ENCODE measurements at regions not wholly inside any gene's neighbourhood (a gene's known extent, or its start where the extent isn't known, plus 50 kb on each side); places are given as distances from the start of the nearest gene placed in this dataset.

DNA sequence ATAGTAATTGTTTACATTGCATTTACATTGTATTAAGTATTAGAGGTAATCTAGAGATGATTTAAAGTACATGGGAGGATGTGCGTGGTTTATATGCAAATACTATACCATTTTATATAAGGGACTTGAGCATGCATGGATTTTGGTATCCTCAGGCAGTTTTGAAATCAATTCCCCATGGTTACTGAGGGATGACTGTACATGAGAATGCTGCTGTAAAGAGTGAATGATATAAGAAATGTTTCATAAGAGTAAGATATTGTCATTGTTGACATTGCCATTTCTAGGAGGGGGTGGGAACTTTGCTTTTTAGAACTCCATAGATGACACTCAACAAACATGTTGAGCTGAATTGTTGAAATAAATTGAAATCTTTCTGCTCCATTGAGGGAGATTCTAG is 185.0 kb downstream of the SEMA6A start:
- H3K27me3 ChIP-seq (ENCODE audit: control insufficient read depth, insufficient read depth, low read length): no peaks in the 10 kb centered on the region
- H3K27ac ChIP-seq (ENCODE audit: low read depth, low read length): no peak overlapping the region
- H3K36me3 ChIP-seq (ENCODE audit: control insufficient read depth, insufficient read depth, low read length): no peaks in the 10 kb centered on the region
- H3K9ac ChIP-seq (ENCODE audit: low read length): no peak overlapping the region
- H3K4me1 ChIP-seq (ENCODE audit: control insufficient read depth, insufficient read depth, low read length): no peaks in the 10 kb centered on the region
- H3K4me3 ChIP-seq (ENCODE audit: low read length): no peak overlapping the region

DNA sequence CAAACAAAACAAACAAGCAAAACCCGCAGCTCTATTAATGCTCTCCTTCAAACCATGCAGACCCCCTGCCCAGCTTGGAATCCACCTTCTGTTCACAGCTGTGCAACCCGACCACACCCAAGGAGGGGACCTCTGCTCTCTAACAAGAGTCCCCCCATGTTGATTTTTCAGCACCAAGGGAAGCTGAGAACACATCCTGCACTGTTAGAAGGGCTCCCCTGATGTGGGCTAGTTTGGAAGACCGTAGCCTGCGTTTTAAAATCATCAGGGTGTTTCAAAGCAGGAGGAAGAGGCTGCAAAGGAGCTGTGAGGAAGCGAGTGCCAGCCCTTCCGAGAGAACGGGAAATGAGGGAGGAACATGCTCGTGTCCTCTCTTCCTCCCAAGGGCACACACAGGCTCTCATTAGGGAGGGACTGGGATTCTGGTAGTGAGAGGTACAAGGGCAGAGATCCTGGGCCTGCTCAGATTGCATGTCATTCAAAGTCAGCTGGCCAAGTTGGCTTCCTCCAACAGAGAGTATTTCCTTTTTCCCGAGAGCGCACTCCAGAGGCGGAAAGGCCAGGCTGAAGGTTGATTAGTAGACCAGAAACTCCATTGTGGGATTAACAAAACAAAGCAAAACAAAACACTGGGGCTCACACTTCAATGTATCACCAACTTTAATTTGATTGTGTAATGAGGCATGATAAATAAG is 185.9 kb downstream of the SEMA6A start:
- Histone ChIP-seq H3K9ac (ENCODE audit: low read length) (no peak overlapping the region), H3K27me3 (ENCODE audit: control insufficient read depth, insufficient read depth, low read length) (no peaks in the 10 kb centered on the region), H3K4me1 (ENCODE audit: control insufficient read depth, insufficient read depth, low read length) (no peaks in the 10 kb centered on the region), H3K36me3 (ENCODE audit: control insufficient read depth, insufficient read depth, low read length) (no peaks in the 10 kb centered on the region), H3K4me3 (ENCODE audit: low read length) (no peak overlapping the region), H3K27ac (ENCODE audit: low read depth, low read length) (no peak overlapping the region)

DNA sequence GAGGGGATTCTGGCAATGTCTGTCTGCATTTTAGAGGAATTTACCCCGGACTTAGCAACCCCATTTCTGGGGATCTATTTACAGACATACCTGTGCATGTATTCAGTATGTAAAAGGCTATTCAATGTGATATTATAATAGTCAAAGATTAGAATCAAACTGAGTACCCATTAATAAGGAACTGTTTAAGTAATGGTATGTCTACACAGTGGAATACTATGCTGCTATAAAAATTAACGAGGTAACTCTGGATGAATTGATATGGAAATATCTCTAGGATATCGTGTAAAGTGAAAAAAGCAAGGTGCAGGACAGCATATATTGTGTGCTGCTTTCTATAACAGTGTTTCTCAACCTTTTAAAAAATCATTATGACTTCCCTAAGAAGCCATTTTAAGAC is 186.9 kb downstream of the SEMA6A start:
- H3K4me3 ChIP-seq (ENCODE audit: low read length): no peak overlapping the region
- H3K9ac ChIP-seq (ENCODE audit: low read length): no peak overlapping the region
- no peaks in the 10 kb centered on the region for H3K36me3 ChIP-seq (ENCODE audit: control insufficient read depth, insufficient read depth, low read length)
- no peaks in the 10 kb centered on the region for H3K27me3 ChIP-seq (ENCODE audit: control insufficient read depth, insufficient read depth, low read length)
- no peaks in the 10 kb centered on the region for H3K4me1 ChIP-seq (ENCODE audit: control insufficient read depth, insufficient read depth, low read length)
- no peak overlapping the region for H3K27ac ChIP-seq (ENCODE audit: low read depth, low read length)

DNA sequence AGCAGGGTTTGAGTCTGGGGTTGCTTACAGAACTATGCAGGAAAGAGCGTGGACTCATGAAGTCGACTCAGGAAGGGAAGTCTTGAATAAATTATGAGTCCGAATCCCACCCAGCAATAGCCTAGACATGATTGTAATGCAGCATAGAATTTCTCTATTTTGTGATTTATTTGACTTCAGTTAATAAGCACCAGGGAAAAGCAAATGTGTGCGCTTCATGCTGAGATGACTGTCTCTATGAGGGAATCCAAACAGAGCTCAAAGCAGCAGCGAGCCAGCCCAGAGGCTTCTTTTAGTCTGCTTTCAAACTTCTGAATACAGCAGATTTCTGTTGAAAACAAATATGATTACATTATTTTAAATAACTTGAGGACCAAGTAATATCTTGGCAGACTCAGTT is 188.0 kb downstream of the SEMA6A start:
- H3K36me3 ChIP-seq (ENCODE audit: control insufficient read depth, insufficient read depth, low read length): no peaks in the 10 kb centered on the region
- H3K27me3 ChIP-seq (ENCODE audit: control insufficient read depth, insufficient read depth, low read length): no peaks in the 10 kb centered on the region
- H3K4me1 ChIP-seq (ENCODE audit: control insufficient read depth, insufficient read depth, low read length): no peaks in the 10 kb centered on the region

DNA sequence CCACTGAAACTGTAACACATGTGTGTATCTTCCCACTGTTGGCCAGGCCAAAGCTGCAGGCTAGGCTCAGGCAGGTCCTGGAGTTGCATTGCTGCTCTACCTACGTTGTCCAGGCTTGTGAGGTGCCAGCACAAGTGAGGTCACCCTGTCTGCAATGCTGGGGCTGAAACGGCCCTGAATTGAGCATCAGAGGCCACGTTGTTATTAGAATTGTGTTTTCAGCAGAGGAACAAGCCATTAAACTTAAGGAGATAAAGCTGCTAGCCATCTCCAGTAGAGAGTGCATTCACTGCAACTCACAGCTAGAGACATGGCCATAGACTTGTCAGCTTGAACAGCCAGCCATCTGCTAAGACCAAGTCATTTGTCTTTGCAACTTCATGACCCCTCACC is 191.8 kb downstream of the SEMA6A start:
- Histone ChIP-seq H3K4me3 (ENCODE audit: low read length) (no peak overlapping the region), H3K36me3 (ENCODE audit: control insufficient read depth, insufficient read depth, low read length) (no peaks in the 10 kb centered on the region), H3K27me3 (ENCODE audit: control insufficient read depth, insufficient read depth, low read length) (no peaks in the 10 kb centered on the region), H3K4me1 (ENCODE audit: control insufficient read depth, insufficient read depth, low read length) (no peaks in the 10 kb centered on the region), H3K27ac (ENCODE audit: low read depth, low read length) (no peak overlapping the region), H3K9ac (ENCODE audit: low read length) (no peak overlapping the region)

More for the DNA sequence above, 188.0 kb downstream of the SEMA6A start:
- no peak overlapping the region for H3K9ac ChIP-seq (ENCODE audit: low read length)
- no peak overlapping the region for H3K27ac ChIP-seq (ENCODE audit: low read depth, low read length)
- no peak overlapping the region for H3K4me3 ChIP-seq (ENCODE audit: low read length)

DNA sequence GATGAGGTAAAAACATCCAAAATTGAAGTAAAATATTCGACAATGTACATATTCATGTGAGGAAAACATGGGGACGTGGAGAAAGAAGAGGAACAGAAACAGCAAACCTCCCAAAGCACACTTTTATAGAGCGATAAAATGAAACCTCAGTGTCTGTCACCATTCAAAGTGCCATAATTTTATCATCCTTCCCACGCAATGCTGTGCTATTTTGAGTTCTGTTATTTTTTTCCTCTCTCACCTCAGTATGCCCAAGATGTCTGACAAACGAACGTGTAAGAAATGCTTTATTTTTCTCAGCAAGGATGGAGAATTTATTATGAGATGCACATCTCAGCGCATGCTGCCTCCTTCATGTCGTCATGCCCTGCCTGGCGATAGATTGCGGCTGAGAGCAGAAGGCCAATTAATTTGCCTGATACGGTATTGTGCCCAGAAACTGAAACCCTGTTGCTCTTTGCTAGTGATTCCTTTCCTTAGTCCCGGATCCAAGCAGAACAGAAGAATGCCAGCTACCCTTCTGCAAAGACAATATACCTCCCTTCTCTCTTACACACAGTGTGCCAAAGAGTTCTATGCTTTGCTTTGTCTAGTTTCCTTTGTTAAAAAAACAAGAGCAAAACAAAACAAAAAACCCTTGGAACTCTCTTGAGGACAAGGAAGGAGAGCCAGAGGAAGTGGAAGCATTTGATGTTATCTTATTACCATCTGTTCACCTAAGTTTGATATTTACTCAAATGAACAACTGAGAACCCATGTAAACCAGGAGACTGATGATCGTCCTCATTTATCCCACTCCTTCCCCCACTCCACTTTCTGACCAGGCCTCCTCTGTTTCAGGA is 192.4 kb downstream of the SEMA6A start:
- Histone ChIP-seq H3K4me1 (ENCODE audit: control insufficient read depth, insufficient read depth, low read length) (no peaks in the 10 kb centered on the region), H3K27ac (ENCODE audit: low read depth, low read length) (no peak overlapping the region), H3K9ac (ENCODE audit: low read length) (no peak overlapping the region), H3K27me3 (ENCODE audit: control insufficient read depth, insufficient read depth, low read length) (no peaks in the 10 kb centered on the region), H3K36me3 (ENCODE audit: control insufficient read depth, insufficient read depth, low read length) (no peaks in the 10 kb centered on the region), H3K4me3 (ENCODE audit: low read length) (no peak overlapping the region)

DNA sequence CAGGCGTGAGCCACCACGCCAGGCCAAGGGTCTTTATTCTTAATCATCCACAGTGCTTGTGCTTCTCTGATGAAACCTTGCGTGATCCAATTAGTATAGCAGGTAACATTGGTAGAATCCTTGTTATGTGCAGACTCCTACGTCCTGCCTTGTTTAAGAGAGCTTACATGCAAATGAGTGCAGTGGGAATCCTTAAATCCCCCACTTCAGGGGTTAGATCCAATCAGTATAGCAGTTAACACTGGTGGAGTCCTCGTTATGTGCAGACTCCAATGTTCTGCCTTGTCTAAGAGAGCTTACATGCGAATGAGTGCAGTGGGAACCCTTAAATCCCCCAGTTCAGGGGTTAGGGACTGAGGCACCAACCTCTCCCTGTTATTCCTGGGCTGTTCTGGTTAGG is 193.4 kb downstream of the SEMA6A start:
- no peak overlapping the region for H3K27ac ChIP-seq (ENCODE audit: low read depth, low read length)
- no peak overlapping the region for H3K4me3 ChIP-seq (ENCODE audit: low read length)
- no peaks in the 10 kb centered on the region for H3K36me3 ChIP-seq (ENCODE audit: control insufficient read depth, insufficient read depth, low read length)
- H3K9ac ChIP-seq (ENCODE audit: low read length): no peak overlapping the region
- H3K27me3 ChIP-seq (ENCODE audit: control insufficient read depth, insufficient read depth, low read length): no peaks in the 10 kb centered on the region
- no peaks in the 10 kb centered on the region for H3K4me1 ChIP-seq (ENCODE audit: control insufficient read depth, insufficient read depth, low read length)

DNA sequence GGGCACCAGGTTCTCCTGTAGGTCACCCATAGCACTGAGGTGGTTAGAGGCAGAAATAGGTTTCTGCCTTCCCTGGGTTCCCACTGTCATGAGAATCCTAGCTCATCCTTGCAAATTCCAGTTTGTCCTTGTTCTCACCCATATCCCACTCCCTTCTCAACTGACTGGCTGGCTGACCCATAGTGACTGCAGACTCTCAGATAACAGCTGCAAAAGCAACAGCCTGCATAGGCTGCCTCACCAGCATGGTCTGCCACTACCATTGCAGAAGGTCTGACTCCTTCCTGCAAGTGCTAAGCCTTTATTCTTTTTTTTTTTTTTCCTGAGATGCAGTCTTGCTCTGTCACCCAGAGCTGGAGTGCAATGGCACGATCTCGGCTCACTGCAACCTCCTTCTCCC is 194.0 kb downstream of the SEMA6A start:
- no peaks in the 10 kb centered on the region for H3K4me1 ChIP-seq (ENCODE audit: control insufficient read depth, insufficient read depth, low read length)
- H3K27ac ChIP-seq (ENCODE audit: low read depth, low read length): no peak overlapping the region
- no peaks in the 10 kb centered on the region for H3K27me3 ChIP-seq (ENCODE audit: control insufficient read depth, insufficient read depth, low read length)

DNA sequence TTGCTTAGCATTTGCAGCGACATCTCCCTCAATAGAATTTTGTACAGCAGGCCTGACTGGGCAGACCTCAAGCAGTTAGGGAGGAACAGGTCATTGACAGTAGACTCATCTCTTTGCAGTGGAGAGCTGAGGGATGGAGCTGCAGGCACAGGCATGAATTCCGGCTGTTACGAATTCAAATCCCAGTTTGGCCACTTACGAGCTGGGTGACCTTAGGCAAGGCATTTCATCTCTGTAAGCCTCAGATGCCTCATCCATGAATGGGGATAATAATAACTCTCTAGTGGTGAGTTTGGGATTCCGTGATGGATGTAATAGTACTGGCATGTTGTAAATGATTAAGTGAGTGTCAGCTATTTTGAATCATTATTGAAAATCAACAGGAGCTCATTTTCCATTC is 195.3 kb downstream of the SEMA6A start:
- Histone ChIP-seq H3K4me3 (ENCODE audit: low read length) (no peak overlapping the region), H3K9ac (ENCODE audit: low read length) (no peak overlapping the region), H3K36me3 (ENCODE audit: control insufficient read depth, insufficient read depth, low read length) (no peaks in the 10 kb centered on the region), H3K27ac (ENCODE audit: low read depth, low read length) (no peak overlapping the region), H3K27me3 (ENCODE audit: control insufficient read depth, insufficient read depth, low read length) (no peaks in the 10 kb centered on the region), H3K4me1 (ENCODE audit: control insufficient read depth, insufficient read depth, low read length) (no peaks in the 10 kb centered on the region)

More for the DNA sequence above, 194.0 kb downstream of the SEMA6A start:
- no peak overlapping the region for H3K4me3 ChIP-seq (ENCODE audit: low read length)
- no peaks in the 10 kb centered on the region for H3K36me3 ChIP-seq (ENCODE audit: control insufficient read depth, insufficient read depth, low read length)
- H3K9ac ChIP-seq (ENCODE audit: low read length): no peak overlapping the region

DNA sequence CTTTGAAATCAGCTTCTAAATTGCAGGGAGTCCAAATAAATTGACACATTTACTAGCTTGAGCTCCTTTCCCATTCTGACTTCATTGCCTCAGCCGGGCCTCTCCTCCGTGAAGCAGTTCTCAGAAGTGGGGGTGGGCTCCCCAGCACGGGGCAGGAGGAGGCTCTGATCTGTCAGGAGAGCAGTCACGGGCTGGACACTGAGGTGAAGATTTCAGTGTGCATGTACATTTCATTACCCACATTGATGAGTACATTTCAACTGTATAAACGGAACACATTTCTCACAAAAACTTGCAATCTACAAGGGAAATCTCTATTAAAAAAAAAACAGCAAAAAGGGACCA is 195.9 kb downstream of the SEMA6A start:
- no peak overlapping the region for H3K9ac ChIP-seq (ENCODE audit: low read length)
- H3K27me3 ChIP-seq (ENCODE audit: control insufficient read depth, insufficient read depth, low read length): no peaks in the 10 kb centered on the region
- no peaks in the 10 kb centered on the region for H3K36me3 ChIP-seq (ENCODE audit: control insufficient read depth, insufficient read depth, low read length)
- H3K4me1 ChIP-seq (ENCODE audit: control insufficient read depth, insufficient read depth, low read length): no peaks in the 10 kb centered on the region
- no peak overlapping the region for H3K4me3 ChIP-seq (ENCODE audit: low read length)
- no peak overlapping the region for H3K27ac ChIP-seq (ENCODE audit: low read depth, low read length)

DNA sequence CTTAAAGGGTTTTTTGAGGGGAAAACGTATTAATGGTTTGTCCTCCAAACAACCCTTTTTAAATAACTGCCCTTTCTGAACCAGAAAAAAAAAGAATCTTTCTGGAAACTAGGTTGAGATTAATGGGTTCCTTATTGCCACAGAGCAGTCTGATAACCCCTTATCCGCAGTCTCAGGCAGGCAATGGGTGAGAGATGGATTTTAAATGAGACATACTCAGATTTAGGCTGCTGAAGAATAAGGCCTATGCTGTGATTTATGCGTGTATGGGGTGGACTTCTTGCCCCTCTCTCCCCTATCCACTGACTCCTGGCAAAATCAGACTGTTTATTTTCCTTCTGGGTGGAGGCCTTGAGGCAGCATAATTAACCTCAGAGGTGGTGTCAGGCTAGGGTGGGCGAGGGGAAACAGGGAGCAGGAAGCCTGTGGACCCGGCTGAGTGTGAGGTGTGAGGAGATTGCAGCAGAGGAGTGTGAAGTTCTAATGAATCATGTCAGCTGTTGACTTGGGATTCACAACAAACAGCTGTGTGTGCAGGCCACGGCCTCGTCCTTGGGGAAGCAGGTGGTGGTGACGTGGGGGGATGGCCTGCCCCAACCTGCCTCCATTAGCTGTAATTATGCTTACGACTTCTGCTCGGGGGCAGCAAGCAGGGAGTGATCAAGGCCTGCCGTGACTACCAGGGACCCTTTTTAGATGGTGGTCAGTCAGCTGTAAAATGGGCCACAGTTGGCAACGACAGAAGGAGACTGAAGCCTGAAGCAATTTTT is 196.4 kb downstream of the SEMA6A start:
- no peak overlapping the region for H3K9ac ChIP-seq (ENCODE audit: low read length)
- no peaks in the 10 kb centered on the region for H3K36me3 ChIP-seq (ENCODE audit: control insufficient read depth, insufficient read depth, low read length)
- H3K4me3 ChIP-seq (ENCODE audit: low read length): no peak overlapping the region
- H3K27ac ChIP-seq (ENCODE audit: low read depth, low read length): no peak overlapping the region
- H3K27me3 ChIP-seq (ENCODE audit: control insufficient read depth, insufficient read depth, low read length): no peaks in the 10 kb centered on the region
- no peaks in the 10 kb centered on the region for H3K4me1 ChIP-seq (ENCODE audit: control insufficient read depth, insufficient read depth, low read length)

DNA sequence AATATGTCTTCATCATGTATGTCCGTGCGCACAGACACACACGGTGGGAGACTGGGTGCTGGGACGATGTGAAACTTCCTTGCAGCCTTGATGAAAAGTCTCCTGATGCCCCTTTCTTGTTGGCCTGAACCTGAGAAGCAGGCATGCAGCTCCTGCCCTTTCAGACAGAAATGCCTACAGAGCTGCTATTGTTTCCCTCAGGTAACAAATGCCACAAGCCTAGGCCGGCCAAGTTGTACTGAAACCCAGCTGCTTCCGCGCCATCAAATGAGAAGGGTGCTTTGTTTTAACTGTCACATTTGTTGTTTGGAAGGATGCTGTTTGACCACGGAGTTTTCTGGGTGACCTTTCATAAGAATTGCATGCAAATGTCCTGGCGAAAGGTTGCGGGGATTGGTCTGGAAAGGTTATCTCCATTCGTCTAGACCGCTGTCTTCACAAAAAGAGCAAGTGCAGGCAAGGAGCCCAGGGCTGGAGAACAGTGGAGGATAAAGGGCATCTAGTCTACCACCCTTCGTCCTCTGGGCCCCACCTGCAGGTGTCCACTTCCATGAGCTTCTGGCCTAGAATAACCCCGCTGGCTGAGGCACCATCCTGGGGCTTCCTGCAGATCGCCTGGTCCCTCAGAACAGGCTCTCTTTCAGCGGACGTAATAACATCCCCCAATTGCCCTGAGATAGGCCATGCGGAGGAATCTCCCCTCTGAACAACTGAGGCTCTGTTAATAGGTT is 197.2 kb downstream of the SEMA6A start:
- Histone ChIP-seq H3K36me3 (ENCODE audit: control insufficient read depth, insufficient read depth, low read length) (no peaks in the 10 kb centered on the region), H3K4me3 (ENCODE audit: low read length) (no peak overlapping the region), H3K27ac (ENCODE audit: low read depth, low read length) (no peak overlapping the region), H3K27me3 (ENCODE audit: control insufficient read depth, insufficient read depth, low read length) (no peaks in the 10 kb centered on the region), H3K4me1 (ENCODE audit: control insufficient read depth, insufficient read depth, low read length) (no peaks in the 10 kb centered on the region), H3K9ac (ENCODE audit: low read length) (no peak overlapping the region)

Measured in rectal smooth muscle tissue (tissue), 1 donor.